ENCODE measurements at regions not wholly inside any gene's neighbourhood (a gene's known extent, or its start where the extent isn't known, plus 50 kb on each side); places are given as distances from the start of the nearest gene placed in this dataset.
A peak's percentile ranks its signal among the peaks of the same experiment; 100 is the strongest.

GRCh38 chr2:236656166-236656565, 86.5 kb downstream of the ACKR3 start:
- no peak for DNase-seq

- DNase-seq: no peak
Observed at GRCh38 chr2:236656721-236657120, 87.1 kb downstream of the ACKR3 start.

DNA sequence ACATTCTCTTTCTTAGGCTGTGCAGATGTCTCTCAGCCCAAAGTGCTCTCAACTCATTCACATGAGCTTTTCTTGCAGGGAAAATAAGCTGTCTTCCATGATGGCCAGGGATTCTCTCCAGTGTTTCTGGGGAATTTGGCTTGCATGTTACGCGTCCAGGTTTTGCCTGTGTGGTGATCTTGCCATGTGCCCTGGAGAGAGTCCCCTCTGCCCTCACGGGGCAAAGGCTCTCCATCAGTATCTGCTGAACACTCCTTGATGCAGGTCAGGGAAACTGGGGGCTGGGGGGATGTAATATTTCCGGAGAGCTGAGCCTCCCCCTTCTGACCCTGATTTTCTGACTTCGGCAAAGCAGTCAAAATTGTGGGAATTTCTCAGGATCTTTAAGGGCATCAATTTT, 87.6 kb downstream of the ACKR3 start:
- no peak for DNase-seq

DNA sequence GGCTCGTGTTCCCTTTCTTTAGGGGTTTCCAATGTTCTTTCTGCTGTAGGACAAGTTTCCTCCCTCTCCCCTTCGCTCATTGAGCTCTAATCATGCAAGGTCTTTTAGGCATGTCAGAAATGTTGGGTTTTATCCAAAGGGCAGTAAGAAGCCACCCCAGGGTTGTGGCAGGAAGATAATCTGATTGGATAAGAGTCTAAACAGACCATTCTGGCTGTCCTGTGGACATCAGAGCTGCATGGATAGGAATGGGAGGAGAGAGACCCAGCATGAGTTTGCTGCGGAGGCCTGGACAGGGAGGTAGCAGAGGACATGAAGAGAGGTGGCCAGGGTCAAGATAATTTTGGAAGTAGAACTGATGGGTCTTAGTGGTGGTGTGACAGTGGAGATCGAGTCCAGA, 88.2 kb downstream of the ACKR3 start:
- peak; percentile 55 for DNase-seq

- DNase-seq: no peak
Observed at GRCh38 chr2:236658974-236659757, 89.5 kb downstream of the ACKR3 start.

GRCh38 chr2:236659758-236660150, 90.1 kb downstream of the ACKR3 start:
- DNase-seq: peak; percentile 16

DNA sequence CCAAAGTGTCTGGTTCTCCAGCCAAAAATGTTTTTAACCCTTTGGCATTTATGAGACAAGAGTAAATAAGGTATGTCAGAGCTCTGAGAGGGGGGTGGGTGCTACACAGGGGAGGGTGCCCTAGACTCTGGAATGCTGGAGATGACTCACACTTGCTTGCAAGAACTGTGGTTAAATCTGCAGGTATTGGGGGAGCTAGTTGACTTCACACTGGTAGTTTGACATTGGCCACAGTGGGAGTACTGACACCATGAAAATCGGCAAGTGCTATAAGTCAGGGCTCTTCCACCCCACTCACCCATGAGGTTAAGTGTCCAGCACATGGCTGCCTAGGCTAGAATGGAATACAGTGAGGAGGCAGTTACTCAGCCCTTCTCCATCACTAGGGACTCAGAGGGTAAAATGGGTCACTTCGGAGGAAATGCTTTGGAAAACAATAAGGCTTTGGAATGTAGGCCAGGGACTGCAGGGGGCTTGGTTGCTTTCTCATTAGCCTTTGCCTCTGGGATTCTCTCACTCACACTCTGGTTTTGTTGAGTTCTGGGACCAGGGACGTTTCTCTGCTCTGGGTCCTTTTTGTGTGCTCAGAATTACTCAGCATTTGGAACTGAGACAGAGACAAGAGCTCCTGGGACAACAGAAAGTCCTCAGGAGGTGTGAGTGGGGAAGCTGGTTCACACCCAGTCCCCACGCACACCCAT, 91.6 kb downstream of the ACKR3 start:
- peak; percentile 91 for DNase-seq

GRCh38 chr2:236661762-236662110, 92.1 kb downstream of the ACKR3 start:
- no peak for DNase-seq

DNA sequence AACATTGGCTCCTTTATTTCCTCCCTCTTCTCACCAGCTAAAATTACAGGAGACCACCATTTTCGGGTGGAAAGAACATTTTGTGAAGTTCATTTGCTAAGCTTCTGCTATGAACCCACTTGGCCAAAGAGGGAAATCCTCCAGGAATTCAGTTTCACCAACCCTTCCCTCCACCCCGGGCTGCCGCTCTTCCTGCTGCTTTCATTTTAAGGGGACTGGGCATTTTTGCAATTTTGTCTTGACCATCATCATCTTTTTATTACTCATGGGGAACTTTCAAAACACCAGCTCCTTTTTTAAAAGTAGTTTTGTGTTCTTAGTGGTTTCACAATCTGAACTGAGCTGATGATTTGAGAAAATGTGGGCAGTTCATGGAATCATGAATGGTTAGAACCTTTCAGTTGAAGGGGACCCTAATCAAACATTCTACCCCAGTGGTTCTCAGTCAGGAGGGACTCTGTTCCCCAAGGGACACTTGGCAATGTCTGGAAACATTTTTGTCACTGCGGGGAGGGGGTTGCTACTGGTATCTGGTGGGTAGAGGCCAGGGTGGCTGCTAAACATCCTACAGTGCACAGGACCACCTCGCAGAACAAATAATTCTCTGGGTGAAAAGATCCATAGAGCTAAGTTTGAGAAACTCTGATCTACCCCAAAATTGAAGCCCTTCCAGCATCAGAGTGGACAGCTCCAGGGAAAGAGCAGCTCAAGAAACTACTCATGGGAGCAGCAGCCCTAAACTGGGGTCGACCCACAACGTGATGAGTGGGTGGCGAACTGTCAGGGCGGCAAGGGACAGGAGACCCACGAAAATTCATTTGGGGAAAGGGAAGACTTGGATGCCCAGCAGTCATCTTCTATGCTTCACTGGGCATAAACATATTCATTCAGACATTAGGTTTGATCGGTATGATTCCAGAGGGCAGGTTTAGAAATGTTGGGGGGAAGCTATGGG, 92.9 kb downstream of the ACKR3 start:
- peak; percentile 58 for DNase-seq

DNA sequence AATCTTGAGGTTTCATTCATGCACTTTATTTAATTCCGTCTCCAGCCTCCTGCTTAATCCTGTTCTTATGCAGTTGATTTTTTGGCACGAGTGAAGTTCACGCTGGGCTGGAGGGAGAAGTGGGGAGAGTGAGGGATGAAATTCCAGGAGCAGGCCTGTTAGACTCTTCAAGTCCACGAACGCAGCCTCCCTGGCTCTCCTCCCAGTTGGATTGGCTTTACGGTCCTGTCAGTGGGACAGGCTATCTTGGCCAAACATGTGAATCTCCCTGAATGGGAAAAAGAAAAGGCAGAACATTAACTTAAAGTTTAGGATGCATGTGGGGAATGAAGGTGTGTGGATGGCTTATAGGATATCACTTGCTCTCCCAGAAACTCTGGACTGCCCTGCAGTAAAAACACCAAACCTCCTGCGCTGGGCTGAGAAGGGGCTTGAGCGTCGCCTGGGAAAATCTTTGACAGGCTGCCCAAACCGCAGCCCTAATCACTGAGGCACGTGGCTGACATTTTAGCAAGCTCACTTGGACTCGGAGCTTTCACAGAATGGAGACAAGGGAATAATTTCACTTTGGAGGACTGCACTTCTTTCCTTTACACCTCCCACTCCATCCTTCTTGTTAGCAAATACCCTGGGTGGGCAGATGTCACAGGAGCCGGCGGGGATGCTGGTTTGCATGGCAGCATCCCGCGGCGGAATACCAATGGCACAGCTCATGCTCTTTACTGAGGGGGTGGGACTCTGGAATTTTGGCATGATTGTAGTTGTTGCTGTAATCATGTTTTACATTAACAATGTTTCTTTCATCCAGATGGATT, 93.9 kb downstream of the ACKR3 start:
- peak; percentile 84 for DNase-seq

DNA sequence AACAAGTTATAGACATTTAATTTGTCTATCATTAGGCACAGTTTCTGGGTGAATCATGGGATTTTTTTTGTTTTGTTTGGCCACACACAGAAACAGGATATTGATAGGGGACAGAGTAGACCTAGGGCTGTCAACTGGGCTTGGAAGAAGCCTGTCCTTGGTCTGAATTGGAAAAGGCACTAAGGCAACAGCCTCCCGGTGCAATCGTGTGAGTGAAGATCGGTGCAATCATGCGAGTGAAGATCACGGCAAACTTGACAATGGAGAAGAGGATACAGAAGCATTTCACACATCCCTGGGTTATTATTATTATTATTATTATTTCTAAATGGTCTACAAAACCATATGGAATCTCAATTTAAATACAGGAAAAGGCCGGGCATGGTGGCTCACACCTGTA, 94.5 kb downstream of the ACKR3 start:
- DNase-seq: no peak

GRCh38 chr2:236665101-236665500, 95.5 kb downstream of the ACKR3 start:
- DNase-seq: no peak

DNA sequence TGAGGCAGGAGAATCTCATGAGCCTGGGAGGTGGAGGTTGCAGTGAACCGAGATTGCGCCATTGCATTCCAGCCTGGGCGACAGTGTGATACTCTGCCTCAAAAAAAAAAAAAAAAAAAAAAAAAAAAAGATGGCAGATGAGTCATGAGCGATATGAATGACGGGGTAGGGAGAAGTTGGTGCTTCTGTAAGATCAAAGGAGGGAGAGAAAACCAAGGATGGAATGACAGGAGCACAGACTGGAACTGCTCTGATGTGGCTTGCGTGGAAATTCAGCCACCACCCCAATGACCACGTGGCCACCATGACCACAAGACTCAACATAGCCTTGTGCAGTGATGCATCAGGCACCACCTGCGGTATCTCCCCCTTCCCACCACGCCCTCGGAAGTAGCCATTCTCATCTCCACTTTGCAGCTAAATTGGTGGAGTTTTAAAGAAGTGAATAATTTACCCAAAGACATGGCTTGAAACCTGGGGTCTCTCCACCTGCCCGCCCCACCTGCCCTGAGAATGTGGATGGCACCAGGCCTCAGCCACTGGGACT, 96.0 kb downstream of the ACKR3 start:
- peak; percentile 31 for DNase-seq

DNA sequence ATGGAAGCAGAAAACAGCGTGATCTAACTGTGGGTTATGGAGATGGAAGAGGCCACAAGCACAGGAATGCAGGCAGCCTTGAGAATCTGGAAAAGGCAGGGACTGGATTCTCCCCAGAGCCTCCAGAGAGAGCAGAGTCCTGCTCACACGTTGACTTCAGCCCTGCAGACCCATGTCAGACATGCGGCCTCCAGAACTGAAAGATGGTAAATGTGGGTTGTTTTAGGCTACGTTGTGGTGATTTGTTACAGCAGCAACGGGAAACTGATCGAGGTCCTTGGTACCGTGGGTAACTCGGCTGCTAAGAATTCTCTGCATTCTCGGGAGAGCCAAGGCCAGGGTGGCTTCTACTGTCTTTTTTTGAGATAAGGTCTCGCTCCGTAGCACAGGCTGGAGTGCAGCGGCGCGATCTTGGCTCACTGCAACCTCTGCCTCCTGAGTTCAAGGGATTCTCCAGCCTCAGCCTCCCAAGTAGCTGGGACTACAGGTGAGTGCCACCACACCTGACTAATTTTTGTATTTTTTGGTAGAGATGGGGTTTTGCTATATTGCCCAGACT, 97.1 kb downstream of the ACKR3 start:
- no peak for DNase-seq

GRCh38 chr2:236667526-236667925, 97.9 kb downstream of the ACKR3 start:
- no peak for DNase-seq

DNA sequence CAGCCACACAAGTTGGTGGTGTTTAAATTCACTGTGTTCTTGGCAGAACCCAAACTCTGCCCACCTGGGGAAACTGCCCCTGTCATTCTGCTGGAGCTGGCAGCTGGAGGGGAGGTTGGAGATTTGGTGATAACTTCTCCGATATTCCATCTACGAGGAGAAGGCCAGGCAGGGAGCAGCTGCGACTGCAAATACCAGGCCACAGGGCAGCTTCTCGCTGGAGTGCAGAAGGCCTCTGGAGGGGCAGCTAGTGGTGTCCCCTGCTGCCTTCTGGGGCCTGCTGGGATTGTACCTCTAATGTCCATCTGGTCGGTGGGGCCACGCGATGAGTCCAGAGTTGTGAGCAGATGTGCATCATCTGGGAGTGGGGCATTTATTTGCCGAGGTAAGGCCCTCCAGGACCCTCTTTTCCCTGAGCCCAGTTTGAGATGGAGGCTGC, 98.9 kb downstream of the ACKR3 start:
- no peak for DNase-seq

DNA sequence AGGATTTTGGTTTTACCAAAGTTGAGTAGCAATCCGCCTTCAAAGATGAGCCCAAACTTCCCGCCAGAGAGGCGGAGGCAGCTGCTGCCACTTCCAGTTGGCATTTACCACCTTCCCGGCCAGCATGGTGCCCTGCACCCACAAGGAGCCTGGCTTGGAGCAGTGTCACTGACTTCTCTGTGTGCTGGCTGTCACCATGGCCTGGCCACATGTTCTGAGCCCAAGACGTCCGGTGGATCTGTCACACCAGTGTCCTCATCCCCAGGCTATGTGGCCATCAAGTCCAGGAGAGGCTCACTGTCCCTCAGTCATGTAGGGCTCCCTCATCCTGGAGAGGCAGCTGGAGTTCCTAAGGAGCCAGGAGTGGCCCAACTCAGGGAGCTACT, 100.6 kb downstream of the ACKR3 start:
- no peak for DNase-seq

DNA sequence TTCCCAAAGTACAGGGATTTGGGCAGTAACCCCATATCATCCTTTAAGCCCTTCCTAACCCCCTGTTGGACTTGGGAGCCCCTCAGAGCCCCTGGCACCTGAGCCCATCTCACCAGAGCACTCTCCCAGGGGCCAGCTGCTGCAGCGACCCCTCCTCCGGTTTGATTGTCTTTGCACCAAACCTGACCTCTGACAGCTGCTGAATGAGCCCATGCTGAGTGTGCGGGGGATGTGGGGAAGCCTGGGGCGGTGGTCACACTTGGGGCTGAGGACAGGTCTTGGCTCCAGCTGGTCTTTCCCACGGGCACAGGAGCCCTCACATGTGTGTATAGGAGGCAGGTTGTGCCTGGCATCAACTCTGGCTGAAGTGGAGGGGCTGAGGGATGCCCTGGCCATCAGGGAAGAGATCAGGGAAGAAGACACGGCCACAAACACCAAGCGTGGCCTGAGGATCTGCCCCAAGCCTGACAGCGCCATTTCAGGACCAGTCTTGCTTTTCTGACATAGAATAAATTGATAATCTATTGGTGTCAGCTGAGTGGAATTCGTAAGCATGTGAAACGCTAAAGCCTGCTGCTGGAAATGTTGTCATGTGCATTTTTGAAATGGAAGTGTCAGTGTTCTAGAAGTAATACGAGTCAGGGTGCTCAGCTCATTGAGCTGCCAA, 102.4 kb downstream of the ACKR3 start:
- DNase-seq: no peak

DNA sequence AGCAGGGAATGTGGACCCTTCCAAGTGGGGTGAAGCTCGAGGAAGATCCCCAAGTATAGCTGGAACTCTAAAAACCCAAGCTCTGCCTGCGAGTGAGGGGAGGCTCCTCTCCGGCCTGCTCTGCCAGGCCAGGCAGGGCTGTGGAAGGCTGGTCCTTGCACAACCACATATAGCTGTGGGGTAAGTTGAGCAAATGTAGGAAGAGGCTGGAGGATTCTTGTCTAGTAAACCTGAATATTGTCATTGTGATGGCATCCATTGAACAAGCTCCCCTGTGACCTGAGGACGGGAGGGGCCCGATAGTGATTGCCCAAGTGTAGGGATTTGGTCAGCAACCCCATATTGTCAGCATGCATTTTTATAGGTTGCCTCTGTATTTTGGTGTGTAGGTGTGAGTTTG, 103.0 kb downstream of the ACKR3 start:
- no peak for DNase-seq

DNA sequence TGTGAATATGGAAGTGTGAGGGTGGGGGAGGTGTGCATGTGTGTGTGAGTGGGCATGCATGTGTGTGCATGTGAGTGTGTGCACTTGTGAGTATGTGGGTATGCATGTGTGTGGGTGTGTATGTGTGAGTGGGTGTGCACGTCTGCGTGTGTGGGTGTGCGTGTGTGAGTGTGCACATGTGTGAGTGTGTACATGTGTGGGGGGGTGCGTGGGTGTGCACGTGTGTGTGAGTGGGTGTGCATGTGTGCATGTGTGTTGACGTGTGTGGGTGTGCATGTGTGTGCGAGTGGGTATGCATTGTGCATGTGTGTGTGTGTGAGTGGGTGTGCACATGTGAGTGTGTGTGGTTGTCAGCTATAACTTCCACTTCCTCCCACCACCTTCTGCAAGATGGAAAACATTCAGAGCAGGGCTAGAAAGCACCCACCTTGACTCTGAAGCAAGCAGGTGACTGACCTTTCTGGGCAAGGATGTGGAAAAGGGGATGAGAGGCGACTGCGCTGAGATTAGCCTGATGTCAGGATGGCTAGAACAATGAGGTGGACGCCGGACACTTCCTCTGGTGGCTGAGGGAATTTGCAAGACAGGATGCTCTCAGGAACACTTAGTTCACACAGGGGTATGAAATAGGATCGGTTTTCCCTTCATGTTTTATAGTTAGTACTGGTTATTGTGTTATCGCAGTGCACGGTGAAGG, 103.6 kb downstream of the ACKR3 start:
- no peak for DNase-seq

DNA sequence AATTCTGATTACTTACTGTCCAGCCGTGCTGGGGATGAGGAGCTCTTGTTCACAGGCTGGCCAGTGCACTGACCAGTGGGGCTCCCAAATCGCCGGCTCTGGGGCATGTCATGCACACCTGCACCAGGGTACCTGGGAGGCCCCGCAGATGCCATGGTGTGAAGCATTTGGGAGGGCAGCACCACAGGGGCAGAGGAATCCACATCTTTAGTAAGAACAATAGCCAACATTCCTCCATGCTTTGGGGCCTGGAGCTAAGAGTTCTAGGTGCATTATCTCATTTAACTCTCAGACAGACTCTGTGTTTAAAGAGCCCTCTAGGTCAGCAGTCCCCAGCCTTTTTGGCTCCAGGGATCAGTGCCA, 104.2 kb downstream of the ACKR3 start:
- no peak for DNase-seq

All from fibroblast of skin of back (primary cell).